Left lung (tissue), 4 donors: ENCODE measurements at regions not wholly inside any gene's neighbourhood (a gene's known extent, or its start where the extent isn't known, plus 50 kb on each side); places are given as distances from the start of the nearest gene placed in this dataset.

Experiments used
- ATAC-seq: fragments of 200-7000 bp; cut with Tn5 transposase; one replicate; pipeline ENCODE4 v1.9.1; 2020; ENCODE audit warnings: moderate library complexity
- DNase-seq, 4 donors: peaks; one replicate each; pipeline ENCODE4 v3.0.0-alpha.2; 2013 to 2020
- H3K27ac ChIP-seq, 2 donors: fragments of 200-600 bp; sonication (generic) in 1 of 2; one replicate each; pipeline versions ENCODE4 v1.5.0 to v1.8.0; 2020 to 2021
- H3K27me3 ChIP-seq, 2 donors: fragments of 200-600 bp; sonication (generic) in 1 of 2; one replicate each; pipeline versions ENCODE4 v1.5.0 to v1.8.0; 2020 to 2021
- H3K36me3 ChIP-seq, 2 donors: fragments of 200-600 bp; sonication (generic) in 1 of 2; one replicate each; pipeline versions ENCODE4 v1.5.0 to v1.8.0; 2020 to 2021
- H3K4me1 ChIP-seq, 2 donors: fragments of 200-600 bp; one replicate each; pipeline ENCODE4 v1.8.0; 2021
- H3K4me3 ChIP-seq, 2 donors: fragments of 200-600 bp; sonication (generic) in 1 of 2; one replicate each; pipeline versions ENCODE4 v1.5.0 to v1.8.0; 2020 to 2021; ENCODE audit warnings: mild to moderate bottlenecking in 1 of 2
- H3K9me3 ChIP-seq, 2 donors: fragments of 200-600 bp; sonication (generic) in 1 of 2; one replicate each; pipeline versions ENCODE4 v1.5.0 to v1.8.0; 2020 to 2021
- CTCF ChIP-seq, 2 donors: fragments of 200-600 bp; sonication (generic) in 1 of 2; IDR thresholded peaks; one replicate each; pipeline versions ENCODE4 v1.5.0 to v1.8.0; 2021; ENCODE audit warnings: antibody characterized with exemption in 2 of 2
- intact Hi-C, 2 donors: fragments of 100-400 bp; cut with DNase I; formaldehyde crosslinking; loops; one replicate each; pipeline versions ENCODE4 v1.11.2 to v1.14.2; 2022
- donor health status: DM: no; HTN: yes; CAD: no.
- donor health status: DM: no; HTN: no; CAD: no.

GRCh38 chr2:67950018-67950417, 112.8 kb downstream of the C1D start:
- Histone ChIP-seq H3K4me3 (no peak overlapping the region), H3K36me3 (no peaks in the 10 kb centered on the region), H3K9me3 (no peaks in the 10 kb centered on the region), H3K27me3 (no peaks in the 10 kb centered on the region), H3K4me1 (no peaks in the 10 kb centered on the region), H3K27ac (no peak overlapping the region)
- no peak for TF ChIP-seq CTCF (IDR thresholded peaks at IDR 0.05)
- ATAC-seq (no peak), DNase-seq (no peak)
- intact Hi-C loops, result no loop called here

- intact Hi-C loops, result no loop called here
- no peak overlapping the region for H3K4me3 ChIP-seq
Measured at GRCh38 chr2:67950919-67951318, 111.9 kb downstream of the C1D start.

DNA sequence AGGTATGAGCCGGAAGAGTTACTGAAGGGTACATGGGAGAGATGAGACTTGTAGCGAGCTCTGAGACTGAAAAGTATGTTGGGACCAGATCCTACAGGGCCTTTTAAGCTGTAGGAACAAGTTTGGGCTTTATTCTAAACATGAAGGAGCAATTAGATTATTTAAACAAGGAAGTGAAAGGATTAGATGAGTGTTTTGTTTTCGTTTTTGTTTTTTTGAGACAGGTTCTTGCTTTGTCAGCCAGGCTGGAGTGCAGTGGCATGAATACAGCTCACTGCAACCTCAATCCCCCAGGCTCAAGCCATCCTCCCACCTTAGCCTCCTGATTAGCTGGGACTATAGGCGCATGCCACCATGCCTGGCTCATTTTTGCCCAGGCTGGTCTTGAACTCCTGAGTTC, 110.7 kb downstream of the C1D start:
- no peak for DNase-seq
- no peak for ATAC-seq
- no peaks in the 10 kb centered on the region for H3K4me1 ChIP-seq
- H3K27ac ChIP-seq, result no peak overlapping the region
- no peak for TF ChIP-seq CTCF (IDR thresholded peaks at IDR 0.05)
- no peaks in the 10 kb centered on the region for H3K27me3 ChIP-seq
- H3K36me3 ChIP-seq, result no peaks in the 10 kb centered on the region
- H3K4me3 ChIP-seq, result no peak overlapping the region
- H3K9me3 ChIP-seq, result no peaks in the 10 kb centered on the region
- intact Hi-C loops, result no loop called here

More at GRCh38 chr2:67950919-67951318, 111.9 kb downstream of the C1D start:
- Histone ChIP-seq H3K4me1 (no peaks in the 10 kb centered on the region), H3K27ac (no peak overlapping the region), H3K27me3 (no peaks in the 10 kb centered on the region), H3K36me3 (no peaks in the 10 kb centered on the region), H3K9me3 (no peaks in the 10 kb centered on the region)
- DNase-seq, result no peak
- no peak for ATAC-seq
- TF ChIP-seq CTCF (IDR thresholded peaks at IDR 0.05), result no peak

GRCh38 chr2:67954093-67954748, 108.6 kb downstream of the C1D start:
- Histone ChIP-seq H3K27ac (no peak overlapping the region), H3K9me3 (no peaks in the 10 kb centered on the region), H3K27me3 (no peaks in the 10 kb centered on the region), H3K4me3 (no peak overlapping the region), H3K36me3 (no peaks in the 10 kb centered on the region), H3K4me1 (no peaks in the 10 kb centered on the region)
- DNase-seq (peak in 3 of 4 donors; percentile 39 to 89 (median 59)), ATAC-seq (no peak)
- intact Hi-C loops, result no loop called here
- no peak for TF ChIP-seq CTCF (IDR thresholded peaks at IDR 0.05)

GRCh38 chr2:67955748-67956603, 106.8 kb downstream of the C1D start:
- no peak overlapping the region for H3K4me3 ChIP-seq
- intact Hi-C loops, result no loop called here
- H3K27me3 ChIP-seq, result no peaks in the 10 kb centered on the region
- no peaks in the 10 kb centered on the region for H3K4me1 ChIP-seq
- peak; percentile 6 for ATAC-seq
- no peaks in the 10 kb centered on the region for H3K36me3 ChIP-seq
- H3K9me3 ChIP-seq, result peaks cover 0 to 2% of the 10 kb centered on the region in 2 donors
- DNase-seq, result peak in 1 of 4 donors; percentile 37
- TF ChIP-seq CTCF (IDR thresholded peaks at IDR 0.05), result no peak
- no peak overlapping the region for H3K27ac ChIP-seq
